ENCODE measurements at regions not wholly inside any gene's neighbourhood (a gene's known extent, or its start where the extent isn't known, plus 50 kb on each side); places are given as distances from the start of the nearest gene placed in this dataset.

- DNase-seq = no peak
Measured at GRCh38 chr3:104447681-104448080, 919.0 kb upstream of the ALCAM start.

GRCh38 chr3:104452697-104453096, 914.0 kb upstream of the ALCAM start:
- DNase-seq = no peak

GRCh38 chr3:104458657-104459056, 908.1 kb upstream of the ALCAM start:
- no peak for DNase-seq

- peak in 8 of 51 donors; percentile 4 to 39 (median 16) for DNase-seq
Measured at GRCh38 chr3:104460477-104461406, 906.0 kb upstream of the ALCAM start.

- no peak for DNase-seq
Measured at GRCh38 chr3:104461431-104461830, 905.3 kb upstream of the ALCAM start.

- DNase-seq = no peak
Measured at GRCh38 chr3:104472221-104472620, 894.5 kb upstream of the ALCAM start.

GRCh38 chr3:104474011-104474410, 892.7 kb upstream of the ALCAM start:
- no peak for DNase-seq

GRCh38 chr3:104503022-104503421, 863.7 kb upstream of the ALCAM start:
- DNase-seq = no peak

GRCh38 chr3:104510131-104510849, 856.4 kb upstream of the ALCAM start:
- DNase-seq = no peak

GRCh38 chr3:104514371-104514770, 852.3 kb upstream of the ALCAM start:
- DNase-seq = no peak

- no peak for DNase-seq
Measured at GRCh38 chr3:104514776-104515175, 851.9 kb upstream of the ALCAM start.

- DNase-seq = no peak
Measured at GRCh38 chr3:104519068-104519467, 847.6 kb upstream of the ALCAM start.

GRCh38 chr3:104519468-104520227, 847.1 kb upstream of the ALCAM start:
- no peak for DNase-seq

- no peak for DNase-seq
Measured at GRCh38 chr3:104520228-104520655, 846.5 kb upstream of the ALCAM start.

- peak in 8 of 51 donors; percentile 2 to 9 (median 6) for DNase-seq
Measured at GRCh38 chr3:104521606-104522336, 844.9 kb upstream of the ALCAM start.

- no peak for DNase-seq
Measured at GRCh38 chr3:104523136-104523535, 843.6 kb upstream of the ALCAM start.

- DNase-seq = no peak
Measured at GRCh38 chr3:104526901-104527401, 839.8 kb upstream of the ALCAM start.

GRCh38 chr3:104530934-104531333, 835.8 kb upstream of the ALCAM start:
- DNase-seq = no peak

- DNase-seq = no peak
Measured at GRCh38 chr3:104536715-104537114, 830.0 kb upstream of the ALCAM start.

GRCh38 chr3:104537323-104537722, 829.4 kb upstream of the ALCAM start:
- no peak for DNase-seq

- no peak for DNase-seq
Measured at GRCh38 chr3:104546301-104546700, 820.4 kb upstream of the ALCAM start.
